Epithelial cell of esophagus (primary cell): ENCODE measurements at regions not wholly inside any gene's neighbourhood (a gene's known extent, or its start where the extent isn't known, plus 50 kb on each side); places are given as distances from the start of the nearest gene placed in this dataset.
A peak's percentile ranks its signal among the peaks of the same experiment; 100 is the strongest.

ENCODE experiments used
- DNase-seq: peaks from one replicate; pipeline ENCODE4 v3.0.0; 2010; ENCODE audit warnings: low read depth
- H3K4me3 ChIP-seq: 2 replicates; pipeline ENCODE4 v1.5.1; 2011; ENCODE audit warnings: mild to moderate bottlenecking, low read length, control low read depth
- TF ChIP-seq, protein P1 (sequence below): IDR thresholded peaks from 2 replicates; pipeline ENCODE4 v1.5.1; 2011; ENCODE audit warnings: low read depth, mild to moderate bottlenecking, low read length, control low read depth, inconsistent platforms; ENCODE audit not compliant: insufficient read depth; ENCODE audit errors: missing control alignments

DNA sequence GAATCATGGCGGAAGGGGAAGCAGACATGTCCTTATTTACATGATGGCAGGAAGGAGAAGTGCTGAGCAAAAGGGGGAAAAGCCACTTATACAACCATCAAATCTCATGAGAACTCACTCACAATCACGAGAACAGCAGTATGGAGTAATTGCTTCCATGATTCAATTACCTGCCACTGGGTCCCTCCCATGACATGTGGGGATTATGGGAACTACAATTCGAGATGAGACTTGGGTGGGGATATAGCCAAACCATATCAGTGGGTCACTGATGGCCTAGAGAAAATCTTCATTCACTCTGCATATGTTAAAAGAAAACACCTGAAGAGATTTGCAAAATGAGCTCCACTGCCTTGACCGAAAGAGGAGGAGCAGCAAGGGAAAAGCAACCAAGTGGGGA, 130.3 kb upstream of the FAM20A start:
- DNase-seq = no peak
- H3K4me3 ChIP-seq = no peak overlapping the region
- TF ChIP-seq, protein P1, sequence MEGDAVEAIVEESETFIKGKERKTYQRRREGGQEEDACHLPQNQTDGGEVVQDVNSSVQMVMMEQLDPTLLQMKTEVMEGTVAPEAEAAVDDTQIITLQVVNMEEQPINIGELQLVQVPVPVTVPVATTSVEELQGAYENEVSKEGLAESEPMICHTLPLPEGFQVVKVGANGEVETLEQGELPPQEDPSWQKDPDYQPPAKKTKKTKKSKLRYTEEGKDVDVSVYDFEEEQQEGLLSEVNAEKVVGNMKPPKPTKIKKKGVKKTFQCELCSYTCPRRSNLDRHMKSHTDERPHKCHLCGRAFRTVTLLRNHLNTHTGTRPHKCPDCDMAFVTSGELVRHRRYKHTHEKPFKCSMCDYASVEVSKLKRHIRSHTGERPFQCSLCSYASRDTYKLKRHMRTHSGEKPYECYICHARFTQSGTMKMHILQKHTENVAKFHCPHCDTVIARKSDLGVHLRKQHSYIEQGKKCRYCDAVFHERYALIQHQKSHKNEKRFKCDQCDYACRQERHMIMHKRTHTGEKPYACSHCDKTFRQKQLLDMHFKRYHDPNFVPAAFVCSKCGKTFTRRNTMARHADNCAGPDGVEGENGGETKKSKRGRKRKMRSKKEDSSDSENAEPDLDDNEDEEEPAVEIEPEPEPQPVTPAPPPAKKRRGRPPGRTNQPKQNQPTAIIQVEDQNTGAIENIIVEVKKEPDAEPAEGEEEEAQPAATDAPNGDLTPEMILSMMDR = no peak

DNA sequence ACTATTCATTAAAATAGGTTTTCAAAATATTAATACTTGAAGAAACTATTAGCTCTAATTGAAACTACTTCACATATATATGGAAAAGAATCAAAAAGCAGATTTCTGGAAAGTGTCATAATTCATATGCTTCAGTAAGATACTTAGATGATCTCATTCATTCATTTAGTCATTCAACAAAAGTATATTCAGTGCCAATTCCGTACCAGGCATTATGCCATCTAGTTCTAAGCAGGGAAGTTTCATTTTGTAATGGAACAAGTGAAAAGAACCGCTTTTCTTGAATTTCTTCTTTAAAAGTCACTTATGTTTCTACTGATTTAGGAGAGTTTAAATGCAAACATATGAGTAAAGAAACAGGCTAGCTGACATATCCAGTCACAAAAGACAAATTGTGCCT, 118.3 kb upstream of the FAM20A start:
- TF ChIP-seq, protein P1 = no peak
- H3K4me3 ChIP-seq = no peak overlapping the region

DNA sequence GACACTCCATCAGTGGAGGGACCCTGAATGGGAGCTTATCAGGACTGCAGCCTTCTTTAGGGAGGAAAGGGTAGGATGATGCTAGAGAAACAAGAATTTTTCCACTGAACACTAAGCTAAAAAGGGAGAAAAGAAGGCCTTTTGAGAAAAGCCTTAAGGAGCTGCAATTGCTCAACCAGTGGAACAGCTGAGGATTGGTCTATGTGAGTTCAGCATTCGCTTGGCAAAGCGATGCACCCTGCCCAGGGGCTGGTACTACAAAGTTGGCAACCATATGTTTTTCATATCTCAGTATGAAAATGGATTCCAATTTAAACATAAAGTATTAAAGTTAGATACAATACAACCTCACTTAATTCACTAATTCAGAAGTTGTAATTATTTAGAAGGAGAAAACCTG, 117.8 kb upstream of the FAM20A start:
- TF ChIP-seq, protein P1 = no peak
- no peak overlapping the region for H3K4me3 ChIP-seq
- no peak for DNase-seq

More for the DNA sequence above, 118.3 kb upstream of the FAM20A start:
- peak; percentile 32 for DNase-seq

DNA sequence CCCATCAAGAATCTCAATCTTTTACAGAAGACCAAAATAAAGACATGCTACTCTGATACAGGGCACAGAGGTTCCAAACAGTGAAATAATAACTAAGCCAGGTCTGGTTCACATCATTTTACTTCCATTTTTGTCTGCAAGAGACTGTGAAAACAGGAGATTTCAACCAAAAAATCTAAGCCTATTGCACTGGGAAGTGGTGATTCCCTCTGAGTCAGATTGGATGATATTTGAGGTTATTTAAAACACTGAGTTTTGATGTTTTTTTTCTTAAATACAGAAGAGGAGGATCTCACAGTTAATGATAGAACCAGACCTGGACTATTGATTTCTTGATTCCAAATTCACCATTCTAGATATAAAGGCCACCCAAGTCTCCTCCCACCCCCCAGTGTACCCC, 117.3 kb upstream of the FAM20A start:
- TF ChIP-seq, protein P1 = no peak
- no peak overlapping the region for H3K4me3 ChIP-seq
- DNase-seq = no peak

DNA sequence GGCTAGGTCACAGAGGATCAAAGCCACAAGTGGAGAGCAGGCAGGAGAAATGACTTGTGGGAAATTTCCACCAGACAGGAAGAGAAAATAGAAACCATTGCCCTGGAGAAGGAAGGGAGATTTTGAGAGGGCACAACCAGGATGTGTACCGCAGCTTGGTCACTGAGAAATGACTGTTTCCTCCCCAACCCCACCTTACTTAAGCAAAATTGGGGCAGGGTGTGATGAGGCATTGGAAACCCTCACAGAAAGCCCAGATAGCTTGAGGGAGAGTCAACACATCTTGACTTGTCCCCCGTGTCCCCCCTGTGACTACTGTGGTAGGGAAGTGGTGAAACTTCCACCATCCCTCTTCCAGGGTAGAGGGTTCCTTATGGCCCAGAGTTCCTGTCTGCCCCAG, 113.5 kb upstream of the FAM20A start:
- no peak overlapping the region for H3K4me3 ChIP-seq
- TF ChIP-seq, protein P1 = no peak
- no peak for DNase-seq

DNA sequence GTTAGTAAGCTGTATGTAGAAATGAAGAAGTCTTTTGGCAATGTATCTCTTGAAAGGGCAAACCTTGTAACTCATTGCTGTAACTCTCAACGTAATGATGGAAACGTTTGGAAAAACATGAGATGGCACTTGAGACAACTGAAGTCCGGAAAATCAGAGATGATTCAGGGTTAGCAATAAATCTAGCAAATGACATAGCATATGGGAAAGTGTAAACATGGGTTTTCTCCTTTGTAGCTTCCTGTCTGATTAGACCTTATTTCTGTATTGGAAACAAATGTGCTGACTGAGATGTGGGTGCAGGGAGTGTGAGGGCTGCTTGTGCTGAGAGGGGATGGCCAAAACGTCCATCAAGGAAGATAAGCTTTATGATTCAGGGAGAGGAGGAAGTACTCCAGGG, 110.7 kb upstream of the FAM20A start:
- DNase-seq = no peak
- TF ChIP-seq, protein P1 = no peak
- no peak overlapping the region for H3K4me3 ChIP-seq

DNA sequence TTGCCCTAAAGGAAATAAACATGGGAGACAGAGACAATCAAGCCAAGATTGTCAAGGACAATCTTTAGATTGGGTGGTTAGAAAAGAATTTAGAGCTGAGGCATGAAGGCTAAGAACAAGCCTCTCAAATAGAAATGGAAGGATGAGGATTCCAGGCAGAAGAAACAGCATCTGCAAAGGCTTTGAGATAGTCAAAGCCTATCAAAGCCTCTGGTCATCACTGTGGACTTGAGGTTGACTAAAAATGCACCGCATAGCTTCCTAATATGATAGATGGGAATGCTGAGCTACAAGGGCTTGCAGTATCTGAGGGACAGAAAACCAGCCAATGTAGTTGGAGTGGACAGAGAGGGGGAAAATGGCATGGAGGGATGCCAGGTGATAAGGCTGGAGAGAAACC, 109.8 kb upstream of the FAM20A start:
- no peak overlapping the region for H3K4me3 ChIP-seq
- no peak for DNase-seq
- TF ChIP-seq, protein P1 = no peak
